ENCODE measurements at regions not wholly inside any gene's neighbourhood (a gene's known extent, or its start where the extent isn't known, plus 50 kb on each side); places are given as distances from the start of the nearest gene placed in this dataset.

DNA sequence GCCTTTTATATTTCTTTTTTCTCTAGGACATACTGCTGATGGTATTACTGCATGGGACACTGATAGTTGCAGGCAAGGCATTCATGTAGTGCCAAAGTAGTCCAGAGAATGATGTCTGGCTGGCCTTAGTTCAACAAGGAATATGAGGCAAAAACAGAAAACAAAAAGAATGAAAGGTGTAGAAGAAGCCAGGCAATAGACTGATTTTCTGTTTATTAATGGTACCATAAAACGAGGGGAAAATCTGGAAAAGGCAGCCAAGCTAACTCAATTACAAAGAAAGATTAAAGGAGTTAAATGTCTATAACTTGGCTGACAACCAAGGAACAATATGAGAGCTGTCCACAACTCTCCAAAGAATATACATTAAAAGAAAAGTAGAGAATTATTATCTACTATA, 284.9 kb downstream of the ZEB2 start:
- TF ChIP-seq YY1 (IDR thresholded peaks at IDR 0.05; ENCODE audit: insufficient read depth, insufficient read length): no peak
- no peak for TF ChIP-seq ZNF274 (IDR thresholded peaks at IDR 0.05; ENCODE audit: low read depth, low read length)
- no peak for TF ChIP-seq SUZ12 (IDR thresholded peaks at IDR 0.05; ENCODE audit: extremely low read depth, insufficient read depth, insufficient read length)

Data from NT2/D1 (cell line).